ACC112 (cell line): ENCODE measurements at regions not wholly inside any gene's neighbourhood (a gene's known extent, or its start where the extent isn't known, plus 50 kb on each side); places are given as distances from the start of the nearest gene placed in this dataset.
"Not testable (repeated sequence)": the region's sequence is repeated elsewhere in the genome, so short reads cannot be mapped to it uniquely, and the experiment has no call there.

Experiments used
- H2AFZ ChIP-seq: fragments of 200-600 bp; sonication (generic); one replicate; pipeline ENCODE4 v1.6.0; 2017; ENCODE audit warnings: antibody characterized with exemption, low read length; ENCODE audit not compliant: unreplicated experiment
- H3K27ac ChIP-seq: fragments of 200-600 bp; sonication (generic); 2 replicates; pipeline ENCODE4 v1.5.1; 2014; ENCODE audit warnings: low read depth, mild to moderate bottlenecking, antibody characterized with exemption, low read length, moderate library complexity
- H3K27me3 ChIP-seq: fragments of 200-600 bp; sonication (generic); 2 replicates; pipeline ENCODE4 v1.6.1; 2014; ENCODE audit warnings: mild to moderate bottlenecking, antibody characterized with exemption, low read length, moderate library complexity, mixed read lengths; ENCODE audit not compliant: insufficient read depth
- H3K36me3 ChIP-seq: fragments of 200-600 bp; sonication (generic); 2 replicates; pipeline ENCODE4 v1.6.1; 2016; ENCODE audit warnings: mild to moderate bottlenecking, antibody characterized with exemption, low read length, moderate library complexity, mixed read lengths; ENCODE audit not compliant: insufficient read depth
- H3K4me1 ChIP-seq: fragments of 200-600 bp; sonication (generic); one replicate; pipeline ENCODE4 v1.6.1; 2016; ENCODE audit warnings: low read length, mixed read lengths; ENCODE audit not compliant: insufficient read depth, unreplicated experiment, control insufficient read depth
- H3K4me3 ChIP-seq: fragments of 200-600 bp; sonication (generic); 2 replicates; pipeline ENCODE4 v1.5.1; 2014; ENCODE audit warnings: mild to moderate bottlenecking, low read depth, low read length
- H3K79me2 ChIP-seq: fragments of 200-600 bp; sonication (generic); one replicate; pipeline ENCODE4 v1.6.0; 2016; ENCODE audit warnings: low read length; ENCODE audit not compliant: control insufficient read depth, unreplicated experiment, insufficient read depth

DNA sequence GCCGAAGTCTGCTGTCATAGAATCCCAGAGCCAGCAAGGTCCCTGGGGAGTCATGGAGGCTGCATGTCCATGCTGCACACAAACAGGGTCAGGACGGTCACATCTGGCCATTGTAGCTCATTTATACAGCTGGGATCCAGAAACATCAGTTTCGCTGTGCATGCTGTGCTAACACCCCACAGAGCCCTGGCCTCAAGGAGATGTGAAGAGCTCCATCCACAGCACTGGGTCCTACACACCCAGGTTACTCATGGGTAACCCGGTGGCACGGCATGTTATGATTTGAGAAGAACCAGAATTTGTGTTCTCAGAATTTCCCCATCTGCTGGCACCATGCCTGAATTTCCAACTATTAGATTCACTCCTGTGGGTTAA lies 146.3 kb upstream of the ARHGAP20 start:
- Histone ChIP-seq H3K4me1 (peaks cover 22% of the 10 kb centered on the region), H3K27me3 (no peaks in the 10 kb centered on the region), H3K79me2 (no peaks in the 10 kb centered on the region), H3K36me3 (no peaks in the 10 kb centered on the region), H3K27ac (peak overlapping the region; percentile 41), H2AFZ (no peak overlapping the region), H3K4me3 (peak overlapping the region; percentile 3; the same call in 1 of the 2 replicates)

DNA sequence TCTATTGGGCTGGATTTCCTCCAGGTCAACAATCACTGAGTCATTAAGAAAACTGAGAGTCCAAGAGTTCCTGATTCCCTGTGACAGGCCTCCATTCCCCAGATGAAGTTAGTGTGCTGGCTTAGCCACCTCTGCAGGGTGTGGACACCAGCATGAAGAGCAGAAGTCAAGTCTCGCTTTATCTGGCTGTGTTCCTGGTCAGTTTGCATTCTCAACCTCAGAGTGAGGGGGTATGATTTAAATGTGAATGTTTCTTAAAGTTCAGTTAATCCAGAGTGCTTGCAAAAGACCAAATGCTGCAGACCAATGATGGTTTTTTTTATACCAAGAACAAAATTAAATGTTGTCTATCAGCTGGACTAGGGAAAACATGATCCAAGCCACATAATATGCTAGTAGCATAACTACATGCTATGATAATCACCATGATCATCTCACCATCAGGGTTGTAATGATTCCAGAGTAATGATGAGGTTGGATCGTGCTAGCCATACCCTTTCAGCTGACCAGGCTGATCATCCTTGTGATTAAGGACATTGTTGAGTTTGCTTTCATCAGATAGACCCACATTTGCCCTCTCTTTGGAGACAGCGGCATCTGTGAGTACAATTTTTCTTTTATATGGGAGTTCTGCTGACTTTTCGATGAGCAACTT lies 145.8 kb upstream of the ARHGAP20 start:
- Histone ChIP-seq H3K4me3 (peak overlapping the region; percentile 3; the same call in 1 of the 2 replicates), H3K36me3 (no peaks in the 10 kb centered on the region), H3K27ac (peak overlapping the region; percentile 41), H3K4me1 (peaks cover 22% of the 10 kb centered on the region), H3K27me3 (no peaks in the 10 kb centered on the region), H3K79me2 (no peaks in the 10 kb centered on the region), H2AFZ (peak overlapping the region; percentile 39)

DNA sequence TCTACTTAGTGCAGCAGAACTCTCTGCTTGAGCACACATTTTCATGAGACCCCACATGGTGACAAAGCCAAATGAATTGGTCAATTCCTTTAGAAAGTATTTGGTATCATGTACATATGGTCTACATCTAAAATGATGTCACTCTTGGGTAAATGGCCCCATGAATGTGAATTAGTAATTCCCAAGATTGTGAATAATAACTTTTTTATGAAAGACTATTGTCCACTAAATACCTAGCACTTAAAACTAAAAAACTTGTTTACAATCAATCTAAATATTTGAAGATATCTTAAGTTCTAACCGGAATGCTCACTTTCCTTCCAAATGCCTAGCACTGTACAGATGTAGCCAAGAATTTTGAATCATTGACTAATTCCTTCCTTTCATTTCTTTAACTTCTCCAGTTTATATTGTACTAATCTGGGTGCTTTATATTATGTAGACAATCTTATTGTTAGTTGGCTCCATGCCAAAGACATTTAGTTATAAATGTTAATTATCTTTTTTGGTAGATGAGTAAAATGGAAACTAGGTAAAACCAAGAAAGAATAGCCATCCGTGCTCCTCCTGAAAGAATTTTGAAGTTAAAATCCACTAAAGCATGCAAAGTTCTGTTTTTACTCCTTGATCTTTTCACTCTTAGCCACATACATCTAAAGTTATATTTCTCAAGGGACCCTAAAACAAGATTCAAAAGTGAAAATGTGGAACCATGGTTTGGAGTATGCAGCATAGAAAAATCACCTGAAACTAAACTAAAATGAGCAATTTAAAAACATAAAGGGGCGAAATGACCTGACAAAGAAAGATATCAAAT lies 145.0 kb upstream of the ARHGAP20 start:
- H3K36me3 ChIP-seq, result no peaks in the 10 kb centered on the region
- H3K79me2 ChIP-seq, result no peaks in the 10 kb centered on the region
- peaks cover 22% of the 10 kb centered on the region for H3K4me1 ChIP-seq
- H3K4me3 ChIP-seq, result peak overlapping the region; percentile 3; the same call in 1 of the 2 replicates
- H3K27me3 ChIP-seq, result no peaks in the 10 kb centered on the region
- no peak overlapping the region for H2AFZ ChIP-seq
- peak overlapping the region; percentile 41 for H3K27ac ChIP-seq

DNA sequence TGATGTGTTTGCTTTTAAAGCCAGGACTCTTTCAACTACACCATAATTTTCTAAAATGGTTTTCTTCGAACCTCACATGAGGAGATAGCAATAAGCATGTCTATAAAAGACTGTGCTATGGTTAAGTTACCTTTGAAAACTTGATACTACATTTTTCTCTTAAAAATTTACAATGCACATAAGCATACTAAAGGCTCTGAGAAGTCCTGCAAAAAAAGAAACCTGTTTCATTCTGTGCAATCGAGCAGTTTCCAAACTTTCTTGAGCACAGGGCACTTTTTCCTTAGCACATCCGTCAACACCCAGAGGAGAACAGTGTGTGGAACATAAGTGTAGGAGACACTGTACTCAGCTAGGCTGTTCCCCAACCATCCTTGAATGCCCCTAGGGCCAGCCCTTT lies 144.1 kb upstream of the ARHGAP20 start:
- Histone ChIP-seq H2AFZ (no peak overlapping the region), H3K79me2 (no peaks in the 10 kb centered on the region), H3K4me3 (no peak overlapping the region), H3K27ac (no peak overlapping the region), H3K4me1 (peaks cover 22% of the 10 kb centered on the region), H3K36me3 (no peaks in the 10 kb centered on the region), H3K27me3 (no peaks in the 10 kb centered on the region)

DNA sequence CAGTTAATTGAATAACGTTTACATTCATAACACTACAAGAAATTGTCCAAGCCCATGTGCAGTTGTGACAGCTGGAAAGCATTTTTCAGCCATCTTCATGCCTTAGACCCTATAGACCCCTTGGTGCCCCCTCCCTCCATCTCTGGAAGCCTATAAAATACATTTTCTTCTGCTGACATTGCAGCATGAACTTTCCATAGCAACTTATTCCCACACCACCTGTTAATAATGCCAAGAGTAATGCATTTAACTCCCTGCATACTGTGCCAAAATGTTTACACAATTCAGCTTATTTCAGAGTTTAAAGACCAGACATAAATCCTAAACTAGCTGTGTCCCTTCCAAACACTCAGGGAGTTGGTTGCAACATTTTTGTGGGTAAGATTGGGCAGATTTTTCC lies 143.0 kb upstream of the ARHGAP20 start:
- Histone ChIP-seq H3K27me3 (no peaks in the 10 kb centered on the region), H3K36me3 (no peaks in the 10 kb centered on the region), H3K79me2 (no peaks in the 10 kb centered on the region), H3K27ac (no peak overlapping the region), H3K4me1 (peaks cover 22% of the 10 kb centered on the region), H2AFZ (no peak overlapping the region), H3K4me3 (no peak overlapping the region)

DNA sequence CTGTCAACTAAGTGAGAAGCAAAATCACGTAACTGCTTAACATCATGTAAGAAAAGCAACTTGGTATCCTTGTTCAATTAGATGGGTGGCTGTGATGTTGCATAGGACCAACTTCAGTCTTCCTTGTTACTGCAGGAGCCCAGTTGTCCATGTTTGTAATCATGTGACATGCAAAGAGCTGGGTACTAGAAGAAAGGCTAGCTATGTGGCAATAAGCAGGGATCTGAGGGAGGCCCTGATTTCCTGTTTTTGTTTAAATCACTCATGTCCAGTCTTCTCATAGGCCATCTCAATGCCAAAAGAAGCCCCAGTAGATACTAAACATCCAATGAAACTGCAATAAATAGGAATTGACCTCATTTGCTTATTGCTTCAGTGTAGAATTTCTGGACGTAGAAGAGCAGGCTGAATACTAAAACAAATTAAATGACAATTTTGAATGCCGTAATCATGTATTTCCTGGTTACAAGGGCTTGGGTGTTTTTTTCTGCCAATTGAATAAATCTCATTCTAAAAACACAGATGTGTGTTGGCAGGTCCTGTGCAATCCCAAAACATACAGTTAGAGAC lies 140.8 kb upstream of the ARHGAP20 start:
- Histone ChIP-seq H2AFZ (no peak overlapping the region), H3K4me3 (no peak overlapping the region), H3K4me1 (peaks cover 14% of the 10 kb centered on the region), H3K79me2 (no peaks in the 10 kb centered on the region), H3K36me3 (no peaks in the 10 kb centered on the region), H3K27me3 (no peaks in the 10 kb centered on the region), H3K27ac (no peak overlapping the region)

DNA sequence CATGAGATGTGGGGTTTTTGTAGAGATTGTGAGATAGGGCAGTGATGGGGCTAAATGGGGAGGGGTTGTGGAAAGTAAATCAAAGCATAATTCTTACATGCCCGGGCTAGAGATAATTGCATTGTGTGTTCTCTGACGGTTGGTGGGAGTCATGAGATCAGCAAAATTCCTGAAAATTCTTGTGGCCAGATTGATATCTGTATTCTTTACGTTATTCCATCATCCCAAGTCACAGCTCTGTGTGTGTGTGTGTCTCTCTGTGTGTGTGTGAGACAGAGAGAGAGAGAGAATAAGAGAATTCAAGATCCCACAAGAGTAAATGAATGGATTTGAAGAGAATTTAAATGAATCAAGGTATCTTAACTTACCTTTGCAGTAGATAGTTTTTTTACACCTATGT lies 138.6 kb upstream of the ARHGAP20 start:
- Histone ChIP-seq H3K36me3 (no peaks in the 10 kb centered on the region), H2AFZ (no peak overlapping the region), H3K27me3 (no peaks in the 10 kb centered on the region), H3K27ac (no peak overlapping the region), H3K4me3 (no peak overlapping the region), H3K79me2 (no peaks in the 10 kb centered on the region), H3K4me1 (no peaks in the 10 kb centered on the region)

DNA sequence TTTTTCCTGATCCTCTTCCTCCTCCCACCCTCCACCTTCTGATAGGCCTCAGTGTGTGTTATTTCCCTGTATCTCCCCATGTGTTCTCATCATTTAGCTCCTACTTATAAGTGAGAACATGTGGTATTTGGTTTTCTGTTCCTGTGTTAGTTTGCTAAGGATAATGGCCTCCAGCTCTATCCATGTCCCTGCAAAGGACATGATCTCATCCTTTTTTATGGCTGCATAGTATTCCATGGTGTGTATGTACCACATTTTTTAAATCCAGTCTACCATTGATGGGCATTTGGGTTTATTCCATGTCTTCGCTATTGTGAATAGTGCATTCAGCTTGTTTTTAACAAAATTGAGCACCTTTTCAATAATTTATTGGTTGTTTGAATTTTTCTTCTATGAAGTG lies 130.8 kb upstream of the ARHGAP20 start:
- not testable (repeated sequence) for H3K4me3 ChIP-seq, H3K79me2 ChIP-seq

DNA sequence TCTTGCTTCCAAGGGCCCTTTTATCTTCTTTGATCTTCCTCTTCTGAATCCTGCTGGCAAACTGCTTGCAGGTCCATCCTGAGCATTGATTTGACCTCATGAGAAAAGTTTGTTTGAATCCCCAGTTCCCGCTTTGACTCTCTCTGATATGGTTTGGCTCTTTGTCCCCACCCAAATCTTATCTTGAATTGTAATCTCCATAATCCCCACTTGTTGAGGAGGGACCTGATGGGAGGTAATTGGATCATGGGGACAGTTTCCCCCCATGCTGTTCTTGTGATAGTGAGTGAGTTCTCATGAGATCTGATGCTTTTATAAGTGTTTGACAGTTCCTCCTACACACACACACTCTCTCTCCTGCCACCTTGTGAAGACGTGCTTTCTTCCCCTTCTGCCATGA lies 126.6 kb upstream of the ARHGAP20 start:
- H2AFZ ChIP-seq, result no peak overlapping the region
- peaks cover 2% of the 10 kb centered on the region for H3K4me1 ChIP-seq
- no peaks in the 10 kb centered on the region for H3K36me3 ChIP-seq
- H3K79me2 ChIP-seq, result no peaks in the 10 kb centered on the region
- H3K4me3 ChIP-seq, result no peak overlapping the region
- H3K27ac ChIP-seq, result no peak overlapping the region
- H3K27me3 ChIP-seq, result no peaks in the 10 kb centered on the region

More for the DNA sequence above, 130.8 kb upstream of the ARHGAP20 start:
- H2AFZ ChIP-seq, H3K27me3 ChIP-seq, H3K4me1 ChIP-seq, H3K36me3 ChIP-seq, H3K27ac ChIP-seq: not testable (repeated sequence)

DNA sequence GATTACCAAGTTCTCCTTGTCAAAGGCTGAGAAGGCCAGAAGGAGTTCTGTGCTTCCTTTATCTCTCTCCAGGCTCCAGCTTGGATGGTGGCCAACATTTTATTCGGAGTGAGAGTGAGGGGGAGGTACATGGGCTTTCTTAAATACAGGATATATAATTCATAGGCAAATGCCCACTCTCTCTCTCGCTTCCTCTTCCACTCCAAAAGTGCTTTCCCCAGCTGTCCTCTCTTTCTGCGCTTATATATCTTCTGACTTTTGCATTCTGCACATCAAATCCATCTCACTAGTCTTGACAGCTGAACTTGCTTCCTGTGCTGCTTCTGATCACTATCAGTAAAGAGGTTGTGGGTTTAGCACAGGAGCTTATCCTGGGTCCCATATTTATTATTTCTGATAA lies 125.4 kb upstream of the ARHGAP20 start:
- H3K79me2 ChIP-seq, result no peaks in the 10 kb centered on the region
- peaks cover 13% of the 10 kb centered on the region for H3K4me1 ChIP-seq
- no peak overlapping the region for H3K27ac ChIP-seq
- no peak overlapping the region for H2AFZ ChIP-seq
- no peaks in the 10 kb centered on the region for H3K36me3 ChIP-seq
- H3K27me3 ChIP-seq, result no peaks in the 10 kb centered on the region
- no peak overlapping the region for H3K4me3 ChIP-seq

DNA sequence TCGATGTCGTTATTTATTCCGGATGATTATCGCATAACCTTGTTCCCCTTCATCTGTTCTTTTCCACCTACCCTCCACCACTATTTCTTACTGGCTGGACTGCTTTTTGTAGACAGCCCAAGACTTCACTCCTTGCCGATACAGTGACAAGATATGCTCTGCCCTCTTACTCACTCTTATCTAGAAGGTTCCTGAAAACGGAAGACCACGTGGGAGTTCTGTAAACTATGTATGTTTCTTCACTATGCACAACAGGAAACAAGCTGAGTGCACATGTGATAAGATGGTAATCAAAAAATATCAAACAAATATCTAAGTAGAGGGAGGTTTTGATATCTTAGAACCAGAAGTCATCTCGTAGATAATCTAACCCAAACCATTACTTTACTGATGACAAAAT lies 122.9 kb upstream of the ARHGAP20 start:
- Histone ChIP-seq H3K4me1 (peaks cover 37% of the 10 kb centered on the region), H3K4me3 (no peak overlapping the region), H3K79me2 (no peaks in the 10 kb centered on the region), H3K27ac (no peak overlapping the region), H3K27me3 (no peaks in the 10 kb centered on the region), H3K36me3 (no peaks in the 10 kb centered on the region), H2AFZ (no peak overlapping the region)
